WTC11 (cell line): ENCODE measurements at regions not wholly inside any gene's neighbourhood (a gene's known extent, or its start where the extent isn't known, plus 50 kb on each side); places are given as distances from the start of the nearest gene placed in this dataset.

Experiments
- ATF1 ChIP-seq: sonication (generic); formaldehyde crosslinking; IDR thresholded peaks from 2 replicates; pipeline ENCODE4 v1.8.1; 2023; ENCODE audit warnings: mild to moderate bottlenecking, moderate library complexity, missing genetic modification reagents
- CTCF ChIP-seq: fragments of 200-600 bp; IDR thresholded peaks from 2 replicates; pipeline ENCODE4 v1.8.0; 2022; ENCODE audit warnings: antibody characterized with exemption
- ELF4 ChIP-seq: sonication (generic); formaldehyde crosslinking; IDR thresholded peaks from 2 replicates; pipeline ENCODE4 v1.8.1; 2022; ENCODE audit warnings: low read depth, mild to moderate bottlenecking, moderate library complexity, missing genetic modification reagents
- FOXJ3 ChIP-seq: sonication (generic); formaldehyde crosslinking; IDR thresholded peaks from 2 replicates; pipeline ENCODE4 v1.9.0; 2021; ENCODE audit warnings: missing genetic modification reagents, mild to moderate bottlenecking, borderline replicate concordance
- FOXP1 ChIP-seq: sonication (generic); formaldehyde crosslinking; IDR thresholded peaks from 2 replicates; pipeline ENCODE4 v1.8.0; 2022; ENCODE audit warnings: missing genetic modification reagents, mild to moderate bottlenecking, moderate library complexity, borderline replicate concordance
- IRF2 ChIP-seq: sonication (generic); formaldehyde crosslinking; IDR thresholded peaks from 2 replicates; pipeline ENCODE4 v1.8.0; 2022; ENCODE audit warnings: low read depth, missing genetic modification reagents, borderline replicate concordance
- JUN ChIP-seq: sonication (generic); formaldehyde crosslinking; IDR thresholded peaks from 2 replicates; pipeline ENCODE4 v1.8.0; 2023; ENCODE audit warnings: mild to moderate bottlenecking, missing genetic modification reagents
- NR2C2 ChIP-seq: sonication (generic); formaldehyde crosslinking; IDR thresholded peaks from 2 replicates; pipeline ENCODE4 v1.8.0; 2022; ENCODE audit warnings: mild to moderate bottlenecking, missing genetic modification reagents
- PRRX2 ChIP-seq: fragments of 250-450 bp; sonication (Bioruptor Pico); IDR thresholded peaks from 2 replicates; pipeline ENCODE4 v1.8.0; 2021; ENCODE audit warnings: mild to moderate bottlenecking
- USF2 ChIP-seq: sonication (generic); formaldehyde crosslinking; IDR thresholded peaks from 2 replicates; pipeline ENCODE4 v1.8.1; 2023; ENCODE audit warnings: mild to moderate bottlenecking, missing genetic modification reagents, moderate library complexity
- ZNF396 ChIP-seq: fragments of 250-450 bp; sonication (Bioruptor Pico); IDR thresholded peaks from 2 replicates; pipeline ENCODE4 v1.8.0; 2021; ENCODE audit warnings: mild to moderate bottlenecking, moderate library complexity, borderline replicate concordance
- TF ChIP-seq, protein P1 (sequence below): sonication (generic); formaldehyde crosslinking; IDR thresholded peaks from 2 replicates; pipeline ENCODE4 v1.8.0; 2022; ENCODE audit warnings: mild to moderate bottlenecking, missing genetic modification reagents

DNA sequence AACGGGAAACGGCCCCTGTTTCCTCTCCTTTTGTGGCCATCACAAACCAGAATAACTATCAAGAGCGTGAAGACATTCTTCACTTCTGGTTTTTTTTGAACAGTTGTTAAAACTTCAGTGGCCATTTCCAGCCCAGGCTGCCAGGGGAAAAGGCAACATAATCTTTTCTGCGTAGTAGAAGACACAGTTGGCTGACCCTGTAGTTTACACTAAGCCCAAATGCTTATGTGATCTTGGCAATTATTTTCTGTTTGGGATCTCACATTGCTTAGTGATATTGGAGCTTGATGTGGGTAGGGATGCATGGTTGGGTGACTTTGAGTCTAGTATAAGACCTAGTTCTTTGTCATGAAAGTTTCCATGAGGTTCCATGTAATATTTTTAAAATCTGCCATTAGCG, 449.4 kb upstream of the CDH4 start:
- no peak for TF ChIP-seq JUN (CRISPR knock-in tag)
- TF ChIP-seq, protein P1, sequence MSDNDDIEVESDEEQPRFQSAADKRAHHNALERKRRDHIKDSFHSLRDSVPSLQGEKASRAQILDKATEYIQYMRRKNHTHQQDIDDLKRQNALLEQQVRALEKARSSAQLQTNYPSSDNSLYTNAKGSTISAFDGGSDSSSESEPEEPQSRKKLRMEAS (CRISPR knock-in tag): no peak
- TF ChIP-seq CTCF: no peak
- TF ChIP-seq ZNF396 (CRISPR knock-in tag): no peak
- no peak for TF ChIP-seq ELF4
- TF ChIP-seq FOXP1 (CRISPR knock-in tag): no peak
- TF ChIP-seq FOXJ3 (CRISPR knock-in tag): no peak
- TF ChIP-seq USF2: no peak
- TF ChIP-seq PRRX2 (CRISPR knock-in tag): no peak
- no peak for TF ChIP-seq ATF1 (CRISPR knock-in tag)
- no peak for TF ChIP-seq NR2C2 (CRISPR knock-in tag)
- TF ChIP-seq IRF2 (CRISPR knock-in tag): no peak
